Testis (tissue), 2 donors: ENCODE measurements at regions not wholly inside any gene's neighbourhood (a gene's known extent, or its start where the extent isn't known, plus 50 kb on each side); places are given as distances from the start of the nearest gene placed in this dataset.

Experiments used
- POLR2A ChIP-seq: fragments of 450-650 bp; IDR thresholded peaks from one replicate; pipeline ENCODE4 v1.6.1; 2017; ENCODE audit warnings: antibody characterized with exemption, mild to moderate bottlenecking, moderate library complexity
- TF ChIP-seq, protein P1 (sequence below), 3 experiments: fragments of 450-650 bp in 2 of 3; fragments of 200-600 bp in 1 of 3; sonication (generic) in 1 of 3; IDR thresholded peaks; one replicate each; pipeline ENCODE4 v1.5.1; 2016 to 2019; ENCODE audit warnings: antibody characterized with exemption in 3 of 3, mild to moderate bottlenecking in 2 of 3, moderate library complexity in 1 of 3

DNA sequence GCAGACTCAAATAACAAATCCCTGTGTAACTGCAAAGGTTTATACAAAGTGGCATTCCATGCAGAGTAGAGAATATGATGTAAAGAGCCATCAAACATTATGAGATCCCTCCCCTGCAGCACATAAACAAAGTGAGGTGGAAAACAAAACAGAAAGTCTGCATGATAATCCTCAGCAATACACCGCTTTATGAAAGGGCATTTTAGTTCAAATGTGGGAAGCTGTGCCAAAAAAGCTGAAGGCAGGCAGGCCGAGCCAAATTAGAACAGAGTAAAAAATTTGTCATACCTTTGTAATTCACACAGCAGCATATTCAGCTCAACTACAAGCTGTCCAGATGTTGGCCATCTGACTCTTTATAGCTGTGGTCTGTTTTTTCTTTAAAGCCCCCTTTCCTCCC, 113.5 kb downstream of the LHX9 start:
- TF ChIP-seq, protein P1, sequence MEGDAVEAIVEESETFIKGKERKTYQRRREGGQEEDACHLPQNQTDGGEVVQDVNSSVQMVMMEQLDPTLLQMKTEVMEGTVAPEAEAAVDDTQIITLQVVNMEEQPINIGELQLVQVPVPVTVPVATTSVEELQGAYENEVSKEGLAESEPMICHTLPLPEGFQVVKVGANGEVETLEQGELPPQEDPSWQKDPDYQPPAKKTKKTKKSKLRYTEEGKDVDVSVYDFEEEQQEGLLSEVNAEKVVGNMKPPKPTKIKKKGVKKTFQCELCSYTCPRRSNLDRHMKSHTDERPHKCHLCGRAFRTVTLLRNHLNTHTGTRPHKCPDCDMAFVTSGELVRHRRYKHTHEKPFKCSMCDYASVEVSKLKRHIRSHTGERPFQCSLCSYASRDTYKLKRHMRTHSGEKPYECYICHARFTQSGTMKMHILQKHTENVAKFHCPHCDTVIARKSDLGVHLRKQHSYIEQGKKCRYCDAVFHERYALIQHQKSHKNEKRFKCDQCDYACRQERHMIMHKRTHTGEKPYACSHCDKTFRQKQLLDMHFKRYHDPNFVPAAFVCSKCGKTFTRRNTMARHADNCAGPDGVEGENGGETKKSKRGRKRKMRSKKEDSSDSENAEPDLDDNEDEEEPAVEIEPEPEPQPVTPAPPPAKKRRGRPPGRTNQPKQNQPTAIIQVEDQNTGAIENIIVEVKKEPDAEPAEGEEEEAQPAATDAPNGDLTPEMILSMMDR (IDR thresholded peaks at IDR 0.05), result no peak
- TF ChIP-seq POLR2A, result no peak
